Tibial nerve (tissue), 4 donors: ENCODE measurements at regions not wholly inside any gene's neighbourhood (a gene's known extent, or its start where the extent isn't known, plus 50 kb on each side); places are given as distances from the start of the nearest gene placed in this dataset.

Experiments
- DNase-seq, 2 donors: peaks; one replicate each; pipeline ENCODE4 v3.0.0-alpha.2; 2019; ENCODE audit warnings: low spot score in 2 of 2
- H3K27ac ChIP-seq, 4 donors: fragments of 200-600 bp; sonication (generic) in 3 of 4; one replicate each; pipeline ENCODE4 v1.5.1; 2017 to 2019; ENCODE audit warnings: mild to moderate bottlenecking in 1 of 4
- H3K27me3 ChIP-seq, 2 donors: fragments of 200-600 bp; sonication (generic) in 1 of 2; one replicate each; pipeline versions ENCODE4 v1.5.1 to v1.6.0; 2017 to 2019
- H3K36me3 ChIP-seq, 3 donors: fragments of 200-600 bp; sonication (generic); one replicate each; pipeline ENCODE4 v1.5.1; 2018 to 2019
- H3K4me1 ChIP-seq, 4 donors: fragments of 200-600 bp; sonication (generic) in 3 of 4; one replicate each; pipeline ENCODE4 v1.5.1; 2017 to 2019
- H3K4me3 ChIP-seq, 4 donors: fragments of 200-600 bp; sonication (generic) in 3 of 4; one replicate each; pipeline ENCODE4 v1.5.1; 2017 to 2019; ENCODE audit warnings: mild to moderate bottlenecking in 1 of 4, moderate library complexity in 1 of 4
- H3K9me3 ChIP-seq, 4 donors: fragments of 200-600 bp; sonication (generic) in 3 of 4; one replicate each; pipeline ENCODE4 v1.5.1; 2017 to 2019
- CTCF ChIP-seq, 5 experiments: fragments of 200-600 bp in 3 of 5; fragments of 450-650 bp in 2 of 5; sonication (generic) in 3 of 5; IDR thresholded peaks; one replicate each; pipeline ENCODE4 v1.5.1; 2016 to 2019; ENCODE audit warnings: antibody characterized with exemption in 5 of 5, mild to moderate bottlenecking in 3 of 5, moderate library complexity in 2 of 5
- EP300 ChIP-seq, 2 donors: sonication (generic); formaldehyde crosslinking; IDR thresholded peaks; one replicate each; pipeline ENCODE4 v1.6.1; 2017; ENCODE audit warnings: antibody characterized with exemption in 2 of 2, mild to moderate bottlenecking in 1 of 2
- POLR2A ChIP-seq, 2 donors: fragments of 450-650 bp; IDR thresholded peaks; one replicate each; pipeline ENCODE4 v1.6.1; 2017; ENCODE audit warnings: antibody characterized with exemption in 2 of 2, mild to moderate bottlenecking in 2 of 2, moderate library complexity in 2 of 2
- WGBS, 2 donors: methylation state at CpG; one replicate each; pipeline ENCODE4 v1.1.5; 2018; 5-methylcytosine and 5-hydroxymethylcytosine counted together

DNA sequence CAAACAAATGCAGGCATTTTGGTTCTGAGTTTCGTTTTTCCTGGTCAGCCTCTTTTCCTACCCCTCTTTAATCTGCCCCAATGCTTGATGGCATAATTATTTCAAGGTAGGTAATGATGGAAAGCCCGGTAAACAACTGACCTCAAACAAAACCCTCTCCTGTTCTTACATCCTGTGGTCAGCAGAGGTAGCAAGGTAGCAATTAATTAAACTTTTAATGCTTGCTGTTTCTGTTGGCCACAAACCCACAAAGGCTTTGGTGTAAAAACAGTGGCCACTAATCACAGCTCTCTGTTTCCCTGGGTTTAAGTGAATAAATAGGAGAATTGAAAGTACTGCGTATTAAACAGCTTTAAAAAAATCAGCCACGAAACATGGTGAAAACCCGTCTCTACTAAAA is 261.5 kb upstream of the SOX4 start:
- DNase-seq, result no peak
- peaks cover 0 to 8% (median 0%) of the 10 kb centered on the region in 4 donors for H3K9me3 ChIP-seq
- H3K4me3 ChIP-seq, result no peak overlapping the region
- H3K27ac ChIP-seq, result no peak overlapping the region
- 83 to 92% methylated on average over 5 of the region's 5 CpGs for WGBS, 2 donors
- H3K4me1 ChIP-seq, result peaks cover 0 to 7% (median 0%) of the 10 kb centered on the region in 4 donors
- H3K27me3 ChIP-seq, result no peaks in the 10 kb centered on the region
- TF ChIP-seq POLR2A (IDR thresholded peaks at IDR 0.05) (no peak), CTCF (IDR thresholded peaks at IDR 0.05) (no peak), EP300 (IDR thresholded peaks at IDR 0.05) (no peak)
- no peaks in the 10 kb centered on the region for H3K36me3 ChIP-seq

DNA sequence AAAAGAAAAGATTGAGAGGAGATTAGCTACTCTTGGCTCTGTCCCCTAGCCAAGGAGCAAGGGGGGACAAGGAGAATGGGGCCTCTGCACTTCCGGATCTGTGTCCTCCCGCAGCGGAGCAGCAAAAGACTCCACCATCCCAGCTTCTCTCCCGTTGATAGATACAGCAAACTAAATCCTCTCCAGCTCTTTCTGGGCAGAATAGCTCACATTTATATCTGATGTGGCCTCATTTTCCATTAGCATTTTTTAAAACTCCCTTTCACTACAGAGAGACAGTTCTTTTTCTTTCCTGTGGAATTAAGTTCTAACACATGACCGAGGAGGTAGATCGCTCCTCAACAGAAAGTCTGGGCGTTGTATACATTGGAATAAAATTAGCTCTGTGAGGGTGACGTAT is 260.9 kb upstream of the SOX4 start:
- H3K36me3 ChIP-seq, result no peaks in the 10 kb centered on the region
- H3K4me3 ChIP-seq, result no peak overlapping the region
- peaks cover 0 to 14% (median 0%) of the 10 kb centered on the region in 4 donors for H3K9me3 ChIP-seq
- H3K4me1 ChIP-seq, result peaks cover 0 to 7% (median 0%) of the 10 kb centered on the region in 4 donors
- H3K27me3 ChIP-seq, result no peaks in the 10 kb centered on the region
- WGBS, 2 donors, result 71 to 80% methylated on average over 8 of the region's 8 CpGs
- no peak overlapping the region for H3K27ac ChIP-seq
- DNase-seq, result no peak
- TF ChIP-seq POLR2A (IDR thresholded peaks at IDR 0.05), result no peak
- no peak for TF ChIP-seq EP300 (IDR thresholded peaks at IDR 0.05)
- no peak for TF ChIP-seq CTCF (IDR thresholded peaks at IDR 0.05)

- peaks cover 0 to 14% (median 0%) of the 10 kb centered on the region in 4 donors for H3K9me3 ChIP-seq
- WGBS, 2 donors, result 91 to 95% methylated on average over 2 of the region's 2 CpGs
- H3K27me3 ChIP-seq, result no peaks in the 10 kb centered on the region
- H3K4me1 ChIP-seq, result peaks cover 0 to 7% (median 0%) of the 10 kb centered on the region in 4 donors
- no peak for DNase-seq
- H3K27ac ChIP-seq, result no peak overlapping the region
- no peak overlapping the region for H3K4me3 ChIP-seq
- no peaks in the 10 kb centered on the region for H3K36me3 ChIP-seq
- TF ChIP-seq POLR2A (IDR thresholded peaks at IDR 0.05), result no peak
Measured at GRCh38 chr6:21333715-21334114, 259.8 kb upstream of the SOX4 start.

DNA sequence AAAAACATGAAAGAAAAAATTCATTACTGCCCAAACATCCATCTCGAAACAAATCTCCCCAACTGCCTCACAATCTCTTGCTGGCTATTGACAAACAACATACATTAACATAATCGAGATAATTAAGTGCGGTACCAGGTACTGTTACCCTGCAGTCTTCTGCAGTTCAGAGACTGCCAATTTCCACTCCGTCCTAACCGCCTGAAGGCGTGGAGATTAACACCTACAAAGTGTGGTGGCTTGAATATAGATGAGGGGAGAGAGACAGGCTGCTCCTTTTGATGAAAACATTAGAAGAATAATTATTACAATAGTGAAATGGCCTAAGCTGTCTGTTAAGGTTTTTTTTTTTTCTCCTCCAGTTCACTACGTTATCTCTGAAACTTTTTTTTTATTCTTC is 258.9 kb upstream of the SOX4 start:
- 91 to 94% methylated on average over 7 of the region's 7 CpGs for WGBS, 2 donors

GRCh38 chr6:21335591-21335990 is 258.0 kb upstream of the SOX4 start:
- TF ChIP-seq POLR2A (IDR thresholded peaks at IDR 0.05) (no peak), CTCF (IDR thresholded peaks at IDR 0.05) (no peak), EP300 (IDR thresholded peaks at IDR 0.05) (no peak)
- no peak overlapping the region for H3K27ac ChIP-seq
- H3K27me3 ChIP-seq, result no peaks in the 10 kb centered on the region
- H3K4me1 ChIP-seq, result peaks cover 0 to 7% (median 0%) of the 10 kb centered on the region in 4 donors
- H3K36me3 ChIP-seq, result no peaks in the 10 kb centered on the region
- H3K4me3 ChIP-seq, result no peak overlapping the region
- H3K9me3 ChIP-seq, result peaks cover 0 to 14% (median 0%) of the 10 kb centered on the region in 4 donors
- DNase-seq, result no peak

More for the DNA sequence above, 258.9 kb upstream of the SOX4 start:
- Histone ChIP-seq H3K4me1 (peaks cover 0 to 7% (median 0%) of the 10 kb centered on the region in 4 donors), H3K27me3 (no peaks in the 10 kb centered on the region), H3K4me3 (no peak overlapping the region), H3K27ac (no peak overlapping the region), H3K36me3 (no peaks in the 10 kb centered on the region), H3K9me3 (peaks cover 0 to 14% (median 0%) of the 10 kb centered on the region in 4 donors)
- TF ChIP-seq EP300 (IDR thresholded peaks at IDR 0.05) (no peak), CTCF (IDR thresholded peaks at IDR 0.05) (no peak), POLR2A (IDR thresholded peaks at IDR 0.05) (no peak)
- DNase-seq, result no peak

DNA sequence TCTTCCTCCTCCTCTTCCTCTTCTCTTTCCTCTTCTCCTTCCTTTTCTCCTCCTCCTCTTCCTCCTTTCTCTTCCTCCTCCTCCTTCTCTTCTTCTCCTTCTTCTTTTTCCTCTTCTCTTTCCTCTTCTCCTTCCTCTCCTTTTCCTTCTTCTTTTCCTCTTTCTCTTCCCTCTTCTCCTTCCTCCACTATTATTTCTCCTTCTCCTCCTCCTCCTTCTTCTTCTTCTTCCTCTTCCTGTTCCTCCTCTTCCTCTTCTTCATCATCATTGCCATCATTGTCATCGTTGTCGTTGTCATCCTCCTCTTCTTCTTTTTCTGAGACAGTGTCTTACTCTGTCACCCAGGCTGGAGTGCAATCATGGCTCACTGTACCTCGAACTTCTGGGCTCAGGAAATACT is 256.3 kb upstream of the SOX4 start:
- Histone ChIP-seq H3K27ac (no peak overlapping the region), H3K9me3 (peaks cover 0 to 14% (median 0%) of the 10 kb centered on the region in 4 donors), H3K4me1 (no peaks in the 10 kb centered on the region), H3K27me3 (no peaks in the 10 kb centered on the region), H3K4me3 (no peak overlapping the region), H3K36me3 (no peaks in the 10 kb centered on the region)
- TF ChIP-seq CTCF (IDR thresholded peaks at IDR 0.05), result no peak
- no peak for TF ChIP-seq EP300 (IDR thresholded peaks at IDR 0.05)
- TF ChIP-seq POLR2A (IDR thresholded peaks at IDR 0.05), result no peak
- 77 to 90% methylated on average over 3 of the region's 3 CpGs for WGBS, 2 donors
- DNase-seq, result no peak
